HG03521 (cell line): ENCODE measurements at regions not wholly inside any gene's neighbourhood (a gene's known extent, or its start where the extent isn't known, plus 50 kb on each side); places are given as distances from the start of the nearest gene placed in this dataset.
"Not testable (repeated sequence)": the region's sequence is repeated elsewhere in the genome, so short reads cannot be mapped to it uniquely, and the experiment has no call there.

Experiments used
- ATAC-seq: cut with Tn5 transposase; IDR thresholded peaks from one replicate; pipeline ENCODE4 v1.9.1; 2021; ENCODE audit warnings: mild to moderate bottlenecking, moderate library complexity; ENCODE audit not compliant: unreplicated experiment

DNA sequence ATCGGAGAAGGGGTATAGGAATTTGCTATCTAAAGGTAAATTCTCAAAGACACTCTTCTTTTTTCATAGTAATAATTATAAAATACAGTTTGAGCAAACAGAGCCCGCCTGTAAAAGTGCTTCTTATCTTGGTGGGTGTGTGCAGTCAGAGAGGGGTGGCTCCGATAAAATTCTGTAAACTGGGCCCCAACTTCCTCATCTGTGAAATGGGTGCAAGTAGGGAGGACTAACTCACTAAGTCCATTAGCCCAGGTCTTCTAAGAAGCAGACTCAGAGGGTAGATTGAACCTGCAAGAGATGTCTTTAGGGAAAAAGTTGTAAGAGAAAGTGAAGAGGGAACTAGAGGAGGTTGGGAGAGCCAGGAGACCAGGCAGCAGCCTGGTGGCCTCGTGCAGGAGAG is 245.8 kb upstream of the RREB1 start:
- ATAC-seq: no peak

DNA sequence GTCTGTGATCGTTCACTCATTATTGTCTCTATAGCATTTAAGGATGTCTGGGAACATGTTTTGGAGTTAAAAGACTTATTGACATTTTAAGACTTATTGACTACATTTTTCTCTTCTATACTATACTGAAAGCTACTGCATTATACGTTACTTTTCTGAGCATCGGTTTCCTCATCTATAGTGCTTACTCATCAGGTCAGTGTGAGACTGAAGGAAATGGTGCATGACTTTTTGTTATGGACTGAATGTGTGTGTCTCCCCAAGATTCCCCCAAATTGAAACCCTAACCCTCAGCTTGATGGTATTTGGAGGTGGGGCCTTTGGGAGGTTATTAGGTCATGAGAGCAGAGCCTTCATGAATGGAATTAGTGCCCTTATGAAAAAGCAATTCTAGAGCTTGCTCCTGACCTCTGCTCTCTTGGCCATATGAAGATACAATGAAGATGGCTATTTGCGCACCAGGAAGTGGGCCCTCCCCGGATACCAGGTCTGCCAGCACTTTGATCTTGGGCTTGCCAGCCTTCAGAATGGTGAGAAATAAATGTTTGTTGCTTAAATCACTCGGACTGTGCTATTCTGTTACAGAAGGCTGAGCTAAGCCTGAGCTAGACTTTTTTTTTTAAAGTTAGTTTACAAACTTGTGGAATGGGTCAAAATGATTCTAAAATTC is 243.7 kb upstream of the RREB1 start:
- no peak for ATAC-seq

DNA sequence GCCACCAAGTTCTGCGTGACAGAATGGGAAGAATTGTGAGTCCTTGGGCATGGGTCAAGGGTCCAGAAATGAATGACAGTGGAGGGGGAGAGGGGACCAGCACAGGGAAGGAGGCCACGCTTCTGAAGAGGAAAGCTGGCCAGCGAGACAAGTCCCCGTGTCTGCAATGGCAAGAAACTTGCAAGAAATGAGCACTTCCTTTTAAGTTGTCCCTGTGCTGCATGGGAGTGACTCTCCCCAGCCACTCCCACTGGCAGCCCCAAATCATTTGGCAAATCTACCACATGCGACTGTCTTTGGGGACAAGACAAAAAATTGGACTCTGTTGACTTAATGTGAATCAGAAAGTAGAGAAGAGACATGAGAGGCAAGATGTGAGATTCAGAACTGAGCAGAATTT is 242.2 kb upstream of the RREB1 start:
- ATAC-seq: no peak

DNA sequence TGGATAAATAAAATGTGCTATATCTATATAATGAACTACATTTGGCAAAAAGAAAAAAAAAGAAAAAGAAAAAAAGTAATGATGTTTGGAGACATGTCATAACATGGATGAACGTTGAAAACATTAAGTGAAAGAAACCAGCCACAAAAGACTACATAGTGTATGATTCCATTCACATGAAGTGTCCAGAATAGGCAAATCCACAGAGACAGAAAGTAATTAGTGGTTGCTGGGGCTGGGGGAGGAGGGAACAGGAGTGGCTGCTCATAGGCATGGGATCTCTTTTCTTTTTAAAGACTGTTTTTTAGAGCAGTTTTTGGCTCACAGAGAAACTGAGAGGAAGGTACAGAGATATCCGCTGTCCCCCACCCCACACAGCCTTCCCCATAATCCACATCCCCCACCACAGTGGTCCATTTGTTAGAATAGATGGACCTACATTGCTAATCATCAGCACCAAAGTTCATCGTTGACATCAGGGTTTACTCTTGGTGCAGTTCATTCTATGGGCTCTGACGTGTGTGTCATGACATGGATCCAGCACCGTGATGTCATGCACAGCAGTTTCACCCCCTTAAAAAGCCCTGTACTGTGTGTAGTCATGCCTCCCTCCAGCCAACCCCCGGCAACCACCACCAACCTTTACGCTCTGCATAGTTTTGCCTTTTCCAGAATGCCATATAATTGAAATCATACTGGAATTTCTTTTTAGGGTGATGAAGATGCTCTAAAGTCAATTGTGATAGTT is 240.9 kb upstream of the RREB1 start:
- no peak for ATAC-seq

DNA sequence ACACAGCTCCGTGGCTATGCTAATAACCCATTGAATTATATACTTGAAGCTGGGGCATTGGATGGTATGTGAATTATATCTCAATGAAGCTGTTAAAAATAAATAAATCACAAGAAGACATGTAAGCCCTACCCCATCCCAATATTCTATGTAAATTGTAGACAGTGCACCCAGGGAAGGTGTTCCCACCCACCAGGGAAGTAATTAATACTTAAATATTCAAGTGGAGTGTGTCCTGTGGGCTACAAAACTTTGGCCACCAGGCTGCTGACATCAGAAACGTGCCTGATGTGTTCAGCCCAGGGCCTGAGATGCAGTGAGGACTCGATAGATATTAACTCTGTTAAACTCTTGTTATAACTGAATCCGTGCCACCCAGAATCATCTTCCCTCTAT is 240.4 kb upstream of the RREB1 start:
- ATAC-seq: no peak

DNA sequence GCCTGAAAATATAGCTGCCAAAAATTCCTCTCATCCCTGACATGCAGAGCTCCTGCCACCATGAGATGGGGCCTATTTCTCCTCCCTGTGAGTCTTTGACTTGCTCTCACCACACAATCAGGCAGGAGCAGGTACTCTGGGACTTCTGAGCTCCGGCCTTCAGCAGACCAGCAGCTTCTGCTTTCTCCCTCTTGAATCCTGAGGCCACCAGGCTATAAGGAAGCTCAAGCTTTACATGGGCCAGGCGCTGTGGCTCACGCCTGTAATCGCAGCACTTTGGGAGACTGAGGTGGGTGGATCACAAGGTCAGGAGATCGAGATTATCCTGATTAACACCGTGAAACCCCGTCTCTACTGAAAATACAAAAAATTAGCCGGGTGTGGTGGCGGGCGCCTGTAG is 238.7 kb upstream of the RREB1 start:
- ATAC-seq: no peak

DNA sequence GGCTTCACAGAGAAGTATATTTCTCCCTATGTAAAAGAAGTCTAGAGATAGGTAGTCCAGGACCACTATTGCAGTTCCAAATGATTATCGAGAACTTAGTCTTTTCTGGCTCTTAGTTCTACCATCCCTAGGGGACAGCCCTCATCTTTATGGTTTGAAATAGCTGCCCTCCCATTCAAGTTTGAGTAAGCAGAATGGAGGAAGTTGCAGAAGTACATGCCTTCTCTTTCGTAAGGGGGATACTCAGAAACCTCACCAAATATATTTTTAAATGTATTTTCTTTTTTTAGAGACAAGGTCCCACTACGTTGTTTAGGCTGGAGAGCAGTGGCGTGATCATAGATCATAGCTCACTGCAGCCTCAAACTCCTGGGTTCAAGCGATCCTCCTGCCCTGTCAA is 236.8 kb upstream of the RREB1 start:
- ATAC-seq: no peak

DNA sequence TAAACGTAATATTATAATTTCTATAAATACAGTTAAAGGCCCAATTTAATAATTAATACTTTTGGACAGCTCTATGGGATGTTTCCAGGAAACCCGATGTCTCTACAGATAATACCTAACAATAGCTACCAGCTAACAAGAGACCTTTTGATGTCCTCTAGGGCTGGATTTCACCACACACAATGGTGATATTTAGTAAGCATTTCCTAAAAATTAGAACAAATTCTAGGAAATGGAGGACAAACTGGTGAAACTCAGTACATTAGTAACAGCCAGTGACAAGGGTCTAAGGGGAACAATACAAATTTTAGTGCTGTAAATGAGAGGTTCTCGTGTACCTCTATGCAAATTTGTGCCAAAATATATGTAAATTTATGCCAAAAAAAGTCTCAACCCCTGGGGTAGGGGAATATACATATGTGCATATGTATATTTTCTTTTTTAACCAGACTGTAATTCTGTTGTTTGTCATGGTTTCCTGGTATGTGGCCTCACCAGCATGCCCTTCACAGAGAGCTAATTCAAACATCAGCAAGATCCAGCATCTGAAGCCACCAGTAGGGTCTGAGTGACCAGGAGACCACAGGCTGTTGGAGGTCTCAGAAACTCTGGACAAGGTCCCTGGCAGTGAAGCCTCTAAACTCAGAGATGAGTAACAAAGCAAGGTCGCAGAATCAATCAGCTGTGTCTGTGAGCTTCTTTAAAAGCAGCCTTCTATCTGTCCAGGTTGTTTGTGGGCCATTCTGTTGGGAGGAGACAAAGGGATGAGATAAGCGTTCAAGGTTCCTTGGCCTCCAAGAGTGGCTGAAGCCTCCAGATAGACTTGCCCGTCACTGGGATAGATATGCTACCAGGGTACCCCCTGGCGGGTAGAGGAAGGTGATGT is 235.1 kb upstream of the RREB1 start:
- ATAC-seq: no peak

DNA sequence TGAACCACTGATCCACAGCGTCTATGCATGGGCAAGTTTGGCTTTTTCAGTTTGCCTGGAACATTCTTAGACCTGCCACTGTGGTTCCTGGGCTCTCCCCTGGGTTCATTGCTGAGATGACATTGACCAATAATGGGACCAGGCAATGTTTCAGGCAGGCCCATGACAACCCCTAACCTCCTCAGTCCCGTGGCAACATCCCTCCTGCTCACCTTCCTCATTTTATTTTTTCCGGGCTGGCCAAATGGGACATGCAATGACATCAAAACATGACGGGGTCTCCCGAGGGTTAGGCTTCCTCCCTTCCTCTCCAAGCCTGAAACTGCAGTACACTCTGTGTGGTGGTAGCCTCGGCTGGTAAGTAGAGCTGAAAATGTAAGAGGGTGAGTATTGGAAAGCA is 234.0 kb upstream of the RREB1 start:
- ATAC-seq: no peak

DNA sequence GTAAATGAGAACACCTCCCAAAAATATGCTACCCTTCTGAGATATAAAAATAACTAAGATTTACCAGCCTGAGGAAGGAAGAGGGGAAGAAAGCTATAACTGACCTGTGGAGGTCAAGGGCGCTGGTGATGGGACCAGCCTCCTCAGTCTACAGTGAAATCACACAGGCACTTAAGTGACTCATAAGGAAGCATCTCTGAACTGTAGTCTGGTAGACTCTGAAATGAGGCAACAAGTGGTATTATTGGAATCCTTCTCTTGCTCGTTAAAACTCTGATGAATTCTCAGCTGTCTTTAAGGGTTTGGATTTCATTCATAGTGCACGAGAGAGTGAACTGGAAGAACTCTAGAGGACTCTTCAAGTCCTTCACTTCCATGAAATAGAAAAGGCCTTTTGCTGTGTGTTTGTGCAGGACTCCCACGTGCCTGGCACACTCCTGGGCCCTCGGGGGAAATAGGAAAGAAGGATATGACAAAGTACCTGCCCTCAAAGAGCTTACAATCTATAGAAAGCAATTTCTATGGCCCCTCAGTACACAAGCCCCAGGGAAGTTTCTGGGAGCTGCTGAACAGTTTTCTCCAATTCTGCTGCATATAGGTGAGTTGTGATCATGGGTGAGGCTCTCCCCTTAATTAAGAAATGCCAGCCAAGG is 231.8 kb upstream of the RREB1 start:
- ATAC-seq: no peak

DNA sequence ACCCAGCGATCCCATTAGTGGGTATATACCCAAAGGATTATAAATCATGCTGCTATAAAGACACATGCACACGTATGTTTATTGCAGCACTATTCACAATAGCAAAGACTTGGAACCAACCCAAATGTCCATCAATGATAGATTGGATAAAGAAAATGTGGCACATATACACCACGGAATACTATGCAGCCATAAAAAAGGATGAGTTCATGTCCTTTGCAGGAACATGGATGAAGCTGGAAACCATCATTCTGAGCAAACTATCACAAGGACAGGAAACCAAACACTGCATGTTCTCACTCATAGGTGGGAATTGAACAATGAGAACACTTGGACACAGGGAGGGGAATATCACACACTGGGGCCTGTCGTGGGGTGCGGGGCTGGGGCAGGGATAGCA is 230.0 kb upstream of the RREB1 start:
- not testable (repeated sequence) for ATAC-seq

DNA sequence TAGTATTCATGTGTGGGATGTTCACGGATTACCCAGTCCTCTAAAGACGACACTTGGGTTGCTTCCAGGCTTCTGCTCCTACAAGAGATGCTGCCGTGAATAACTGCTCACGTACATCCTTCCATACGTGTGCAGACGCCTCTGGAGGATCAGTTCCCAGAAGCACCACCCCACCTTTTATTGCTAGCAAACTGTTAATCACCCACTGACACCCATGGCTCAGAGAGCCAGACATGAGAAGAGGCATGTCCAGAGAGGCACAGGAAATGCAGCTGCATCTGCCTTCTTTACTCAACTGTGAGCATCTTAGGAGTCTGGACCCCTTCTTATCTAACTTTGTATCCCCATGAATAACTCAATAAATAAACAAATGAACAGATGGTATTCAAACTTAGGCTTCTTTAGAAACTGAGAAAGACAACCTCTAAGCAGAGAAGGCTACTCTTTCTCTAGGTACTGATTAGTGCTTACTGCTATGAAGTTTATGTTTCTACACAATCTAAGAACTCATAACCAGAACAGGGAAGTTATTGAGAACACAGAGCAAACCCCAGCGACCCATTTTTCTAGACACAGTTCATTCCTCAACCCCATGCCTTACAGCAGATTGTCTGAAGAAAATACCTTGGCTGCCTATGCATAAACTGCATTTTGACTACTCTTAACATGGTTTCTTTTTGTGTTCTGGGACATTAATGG is 228.7 kb upstream of the RREB1 start:
- ATAC-seq: no peak

DNA sequence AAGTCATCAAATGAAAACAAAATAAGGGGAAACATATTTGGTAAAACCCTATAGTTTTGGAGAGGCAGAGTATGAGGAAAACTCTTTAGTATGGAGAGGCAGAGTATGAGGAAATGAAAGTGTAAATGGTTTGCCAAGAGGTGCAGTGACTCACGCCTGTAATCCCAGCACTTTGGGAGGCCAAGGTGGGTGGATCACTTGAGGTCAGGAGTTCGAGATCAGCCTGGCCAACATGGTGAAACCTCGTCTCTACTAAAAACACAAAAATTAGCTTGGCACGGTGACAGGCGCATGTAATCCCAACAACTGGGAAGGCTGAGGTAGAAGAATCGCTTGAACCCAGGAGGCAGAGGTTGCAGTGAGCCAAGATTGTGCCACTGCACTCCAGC is 228.2 kb upstream of the RREB1 start:
- ATAC-seq: not testable (repeated sequence)

DNA sequence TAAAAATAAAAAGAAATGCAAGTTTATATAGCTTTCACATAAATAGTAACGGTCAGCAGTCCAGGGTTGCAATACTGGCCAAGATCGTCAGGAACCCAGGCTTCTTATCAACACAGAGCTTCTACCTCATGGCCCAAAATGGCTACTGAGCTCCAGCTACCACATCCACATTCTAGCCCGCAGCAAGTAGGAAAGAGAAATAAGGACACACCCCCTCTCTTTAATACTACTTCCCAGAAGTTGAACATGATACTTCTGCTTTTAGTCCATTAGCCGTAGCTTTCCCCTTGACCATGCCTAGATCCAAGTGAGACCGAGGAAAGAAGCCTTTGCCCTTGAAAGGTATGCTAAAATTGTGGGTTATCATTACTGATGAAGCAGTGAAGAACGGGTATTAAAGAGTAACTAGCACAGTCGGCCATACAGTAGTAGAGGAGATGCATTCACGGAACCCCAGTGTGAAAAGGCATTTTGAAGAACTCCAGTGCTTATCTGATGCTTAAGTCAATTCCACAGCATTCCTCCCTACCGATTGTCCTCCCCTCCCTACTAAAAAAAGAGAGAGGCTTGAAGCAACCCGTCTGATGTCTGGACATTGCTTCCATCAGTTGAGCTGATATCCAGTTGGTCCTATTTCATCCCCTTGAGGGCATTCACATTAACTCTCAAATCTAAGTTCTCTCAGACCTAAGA is 226.9 kb upstream of the RREB1 start:
- no peak for ATAC-seq

DNA sequence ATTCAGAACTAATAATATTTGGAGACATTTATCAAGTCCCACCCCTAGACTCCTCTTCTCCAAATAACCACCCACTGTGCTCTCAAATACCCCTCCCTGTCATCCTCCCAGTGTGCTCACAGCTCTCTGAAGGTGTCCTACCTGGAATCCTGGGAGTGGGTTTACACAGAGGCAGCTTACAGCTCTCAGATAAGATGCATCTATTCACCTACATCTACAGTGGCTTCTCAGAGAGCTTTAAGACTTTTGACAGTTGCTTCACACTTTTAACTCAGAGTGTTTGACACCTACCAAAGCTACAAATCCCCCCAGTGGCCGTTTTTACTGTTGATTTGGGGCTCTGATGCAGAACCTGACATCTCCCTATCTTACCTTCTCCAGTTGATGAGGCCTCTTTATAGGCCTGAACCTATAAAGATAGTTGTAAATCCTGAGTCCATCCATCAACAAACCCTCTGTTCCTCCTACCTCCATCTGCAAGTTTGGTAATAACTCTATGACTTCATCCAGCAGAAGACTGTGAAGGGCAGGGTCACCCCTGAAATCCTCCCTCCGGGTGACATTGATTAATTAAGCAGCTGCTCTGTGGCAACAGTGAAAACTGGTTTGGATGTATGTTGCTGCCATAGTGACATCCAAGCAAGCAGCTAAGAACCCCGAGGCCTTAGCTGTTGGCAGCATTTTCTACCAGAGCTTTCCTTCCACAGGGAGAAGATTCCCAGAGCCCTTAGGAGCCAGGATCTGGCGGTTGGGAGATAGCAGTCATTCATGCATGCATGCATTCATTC is 226.1 kb upstream of the RREB1 start:
- ATAC-seq: no peak

DNA sequence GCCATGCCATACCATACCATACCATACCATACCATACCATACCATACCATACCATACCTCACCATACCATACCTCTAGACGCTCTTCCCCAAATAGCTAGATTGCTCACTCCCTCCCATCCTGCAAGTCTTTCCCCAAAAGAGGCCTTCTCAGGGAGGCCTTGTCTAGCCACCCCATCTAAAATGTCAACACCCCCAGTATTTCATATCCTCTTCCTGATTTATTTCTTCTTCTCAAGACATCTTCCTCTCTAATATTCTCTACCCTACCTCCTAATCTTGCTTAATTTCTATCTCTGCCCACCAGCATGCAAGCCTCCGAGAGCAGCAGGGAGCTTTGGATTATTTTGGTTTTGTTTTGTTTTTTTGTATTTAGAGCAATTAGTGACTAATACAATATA is 225.2 kb upstream of the RREB1 start:
- ATAC-seq: no peak

DNA sequence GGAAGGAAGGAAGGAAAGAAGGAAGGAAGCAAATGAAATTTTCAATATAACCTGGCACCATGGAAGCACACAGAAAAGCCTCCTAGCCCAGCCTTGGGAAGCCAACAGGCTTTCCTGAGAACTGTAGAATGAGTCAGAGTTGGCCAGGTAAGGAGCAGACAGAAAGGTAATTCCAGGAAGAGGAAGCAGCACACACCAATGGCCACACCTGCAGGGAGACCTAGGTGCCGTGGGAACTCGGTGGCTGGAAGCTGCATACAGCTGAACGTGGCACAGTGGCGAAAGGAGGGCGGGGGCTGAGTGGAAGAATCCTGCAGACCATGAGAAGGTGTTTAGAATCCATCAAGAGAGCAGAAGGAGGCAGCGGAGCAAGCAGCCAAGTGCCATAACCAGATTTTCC is 224.8 kb upstream of the RREB1 start:
- no peak for ATAC-seq

DNA sequence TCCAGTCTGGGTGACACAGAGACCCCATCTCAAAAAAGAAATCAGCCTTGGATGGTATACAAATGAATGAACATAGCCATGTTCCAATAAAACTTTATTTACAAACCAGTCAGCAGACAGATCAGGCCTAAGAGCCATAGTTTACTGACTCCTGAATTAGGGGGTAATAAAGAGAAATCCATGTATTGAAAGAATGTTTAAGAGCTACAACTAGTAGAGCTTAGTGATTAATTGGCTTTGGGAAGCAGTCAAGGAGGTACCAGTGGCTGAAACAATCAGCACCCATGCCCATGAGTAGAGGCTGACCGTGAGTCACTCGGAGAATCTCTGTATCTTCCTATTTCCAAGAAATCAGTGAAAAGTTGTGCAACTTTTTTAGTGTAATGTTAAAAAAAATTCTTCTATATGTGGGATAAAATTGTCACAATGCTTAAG is 223.6 kb upstream of the RREB1 start:
- ATAC-seq: no peak

DNA sequence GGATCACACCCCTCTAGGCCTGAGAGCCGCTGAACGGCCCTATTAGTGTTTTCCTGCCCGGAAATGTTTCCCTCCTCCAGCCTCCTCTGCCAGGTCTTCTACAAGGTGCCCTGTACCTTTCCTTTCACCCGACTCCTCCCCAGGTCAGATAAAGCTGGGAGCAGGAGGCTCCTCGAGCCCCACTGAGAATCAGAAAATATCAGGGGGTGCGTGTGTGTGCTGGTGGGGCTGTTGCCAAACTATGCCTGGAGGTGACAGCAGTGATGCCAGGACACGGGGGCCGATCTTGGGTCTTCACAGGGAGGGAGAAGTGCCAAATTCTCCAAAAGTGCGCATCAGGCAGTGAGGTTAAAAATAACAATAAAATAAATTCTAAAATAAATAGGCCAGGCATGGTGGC is 222.8 kb upstream of the RREB1 start:
- ATAC-seq: no peak
